ENCODE measurements at regions not wholly inside any gene's neighbourhood (a gene's known extent, or its start where the extent isn't known, plus 50 kb on each side); places are given as distances from the start of the nearest gene placed in this dataset.
"Not testable (repeated sequence)": the region's sequence is repeated elsewhere in the genome, so short reads cannot be mapped to it uniquely, and the experiment has no call there.

- DNase-seq: no peak
Measured at GRCh38 chr22:48782326-48782725, 1045.3 kb downstream of the BRD1 start.

GRCh38 chr22:48781868-48782267, 1045.8 kb downstream of the BRD1 start:
- no peak for DNase-seq

GRCh38 chr22:48781391-48781790, 1046.3 kb downstream of the BRD1 start:
- DNase-seq: no peak

GRCh38 chr22:48780597-48781277, 1046.9 kb downstream of the BRD1 start:
- DNase-seq: no peak

GRCh38 chr22:48779661-48780596, 1047.7 kb downstream of the BRD1 start:
- no peak for DNase-seq

- DNase-seq: no peak
Measured at GRCh38 chr22:48779211-48779643, 1048.4 kb downstream of the BRD1 start.

GRCh38 chr22:48778308-48779195, 1049.1 kb downstream of the BRD1 start:
- DNase-seq: no peak

- DNase-seq: no peak
Measured at GRCh38 chr22:48772286-48772907, 1055.3 kb downstream of the BRD1 start.

- DNase-seq: no peak
Measured at GRCh38 chr22:48765595-48765994, 1062.1 kb downstream of the BRD1 start.

- DNase-seq: no peak
Measured at GRCh38 chr22:48761546-48761945, 1066.1 kb downstream of the BRD1 start.

- DNase-seq: no peak
Measured at GRCh38 chr22:48760481-48761390, 1066.9 kb downstream of the BRD1 start.

GRCh38 chr22:48758881-48759875, 1068.5 kb downstream of the BRD1 start:
- DNase-seq: no peak

- DNase-seq: no peak
Measured at GRCh38 chr22:48757985-48758561, 1069.6 kb downstream of the BRD1 start.

GRCh38 chr22:48757581-48757980, 1070.1 kb downstream of the BRD1 start:
- DNase-seq: no peak

GRCh38 chr22:48757135-48757534, 1070.5 kb downstream of the BRD1 start:
- not testable (repeated sequence) for DNase-seq

- DNase-seq: no peak
Measured at GRCh38 chr22:48756146-48757111, 1071.2 kb downstream of the BRD1 start.

- DNase-seq: no peak
Measured at GRCh38 chr22:48755059-48755949, 1072.4 kb downstream of the BRD1 start.
